Fibroblast of lung (primary cell): ENCODE measurements at regions not wholly inside any gene's neighbourhood (a gene's known extent, or its start where the extent isn't known, plus 50 kb on each side); places are given as distances from the start of the nearest gene placed in this dataset.

ENCODE experiments used
- EZH2 ChIP-seq: IDR thresholded peaks from 2 replicates; pipeline ENCODE4 v1.5.1; 2012; ENCODE audit warnings: low read length, control low read depth, mild to moderate bottlenecking; ENCODE audit errors: missing control alignments
- TF ChIP-seq, protein P1 (sequence below), 2 donors: IDR thresholded peaks in 1 of 2; conservative IDR thresholded peaks in 1 of 2; 1 replicate in 1 of 2; 2 replicates in 1 of 2; pipeline ENCODE4 v1.5.1; 2011 to 2012; ENCODE audit warnings: low read length in 2 of 2, control low read depth in 1 of 2, inconsistent platforms in 1 of 2, low read depth in 1 of 2, mild to moderate bottlenecking in 1 of 2

DNA sequence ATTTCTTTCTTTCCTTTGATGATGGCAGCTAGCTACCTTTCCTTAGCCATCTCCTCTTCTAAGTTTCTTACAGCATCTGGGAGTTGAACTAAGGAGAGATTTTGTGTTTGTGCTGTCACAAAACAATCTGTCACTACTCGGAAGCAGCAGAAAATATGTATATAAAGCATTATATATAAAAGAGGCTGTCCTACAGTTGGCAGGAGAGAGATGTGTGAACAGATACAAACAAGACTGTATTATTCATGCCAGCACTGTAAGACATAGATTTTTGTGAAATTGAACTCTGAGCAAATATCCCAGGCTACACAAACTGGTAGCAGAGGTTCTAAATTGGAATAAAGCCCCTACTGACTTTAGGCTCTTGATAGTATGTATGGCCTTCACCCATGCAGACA is 577.5 kb upstream of the NECTIN3 start:
- TF ChIP-seq, protein P1, sequence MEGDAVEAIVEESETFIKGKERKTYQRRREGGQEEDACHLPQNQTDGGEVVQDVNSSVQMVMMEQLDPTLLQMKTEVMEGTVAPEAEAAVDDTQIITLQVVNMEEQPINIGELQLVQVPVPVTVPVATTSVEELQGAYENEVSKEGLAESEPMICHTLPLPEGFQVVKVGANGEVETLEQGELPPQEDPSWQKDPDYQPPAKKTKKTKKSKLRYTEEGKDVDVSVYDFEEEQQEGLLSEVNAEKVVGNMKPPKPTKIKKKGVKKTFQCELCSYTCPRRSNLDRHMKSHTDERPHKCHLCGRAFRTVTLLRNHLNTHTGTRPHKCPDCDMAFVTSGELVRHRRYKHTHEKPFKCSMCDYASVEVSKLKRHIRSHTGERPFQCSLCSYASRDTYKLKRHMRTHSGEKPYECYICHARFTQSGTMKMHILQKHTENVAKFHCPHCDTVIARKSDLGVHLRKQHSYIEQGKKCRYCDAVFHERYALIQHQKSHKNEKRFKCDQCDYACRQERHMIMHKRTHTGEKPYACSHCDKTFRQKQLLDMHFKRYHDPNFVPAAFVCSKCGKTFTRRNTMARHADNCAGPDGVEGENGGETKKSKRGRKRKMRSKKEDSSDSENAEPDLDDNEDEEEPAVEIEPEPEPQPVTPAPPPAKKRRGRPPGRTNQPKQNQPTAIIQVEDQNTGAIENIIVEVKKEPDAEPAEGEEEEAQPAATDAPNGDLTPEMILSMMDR (conservative IDR thresholded peaks at IDR 0.05 in 1 of 2, IDR thresholded peaks at IDR 0.05 in 1 of 2; ENCODE audit: low read depth in 1 of 2, low read length in 2 of 2) = no peak
- TF ChIP-seq EZH2 = no peak
